ENCODE measurements at regions not wholly inside any gene's neighbourhood (a gene's known extent, or its start where the extent isn't known, plus 50 kb on each side); places are given as distances from the start of the nearest gene placed in this dataset.
A peak's percentile ranks its signal among the peaks of the same experiment; 100 is the strongest.
"Not testable (repeated sequence)": the region's sequence is repeated elsewhere in the genome, so short reads cannot be mapped to it uniquely, and the experiment has no call there.

DNA sequence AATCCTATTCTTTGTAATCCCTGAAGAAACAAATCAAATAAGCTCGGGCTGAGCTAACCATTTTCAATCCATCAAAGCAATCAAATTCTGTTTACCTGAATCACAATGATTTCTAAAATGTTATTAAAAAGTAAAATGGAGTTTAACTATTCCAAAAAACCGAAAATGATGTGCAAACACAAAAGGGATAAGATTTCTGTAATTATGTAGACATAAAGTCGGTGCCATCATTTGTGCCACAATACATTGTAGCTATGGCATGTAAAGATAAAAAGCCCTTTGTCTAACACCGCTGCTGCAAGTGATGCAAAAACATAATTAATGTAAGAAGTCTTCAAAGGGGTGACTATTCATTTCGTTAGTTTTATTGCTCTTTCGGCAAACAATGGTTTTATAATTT is 125.1 kb upstream of the FAM204A start:
- DNase-seq (ENCODE audit: low read depth), result no peak

GRCh38 chr10:118465300-118465874 is 123.3 kb upstream of the FAM204A start:
- DNase-seq (ENCODE audit: low read depth), result no peak

GRCh38 chr10:118463740-118464139 is 121.6 kb upstream of the FAM204A start:
- no peak for DNase-seq (ENCODE audit: low read depth)

DNA sequence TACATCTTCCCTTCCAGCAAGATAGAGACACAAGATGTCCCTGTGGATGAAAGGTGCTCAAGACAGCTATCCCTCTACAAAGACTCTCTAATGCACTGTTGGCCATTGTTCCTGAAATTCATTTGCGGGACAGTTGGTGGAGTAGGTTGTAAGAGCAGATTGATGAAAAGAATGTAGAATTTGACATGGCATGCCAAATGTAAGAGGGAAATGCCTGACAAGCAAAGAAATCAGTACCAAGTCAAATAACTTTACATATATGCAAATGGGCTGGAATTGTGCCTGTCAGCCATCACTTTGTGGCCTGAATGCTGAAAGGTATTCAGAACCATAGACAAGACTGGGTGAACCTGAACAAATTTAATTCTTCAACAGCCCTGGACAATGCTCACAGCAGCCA is 120.3 kb upstream of the FAM204A start:
- DNase-seq (ENCODE audit: low read depth), result no peak

- DNase-seq (ENCODE audit: low read depth), result peak; percentile 18
These were observed 117.6 kb upstream of the FAM204A start for GRCh38 chr10:118459642-118460193.

DNA sequence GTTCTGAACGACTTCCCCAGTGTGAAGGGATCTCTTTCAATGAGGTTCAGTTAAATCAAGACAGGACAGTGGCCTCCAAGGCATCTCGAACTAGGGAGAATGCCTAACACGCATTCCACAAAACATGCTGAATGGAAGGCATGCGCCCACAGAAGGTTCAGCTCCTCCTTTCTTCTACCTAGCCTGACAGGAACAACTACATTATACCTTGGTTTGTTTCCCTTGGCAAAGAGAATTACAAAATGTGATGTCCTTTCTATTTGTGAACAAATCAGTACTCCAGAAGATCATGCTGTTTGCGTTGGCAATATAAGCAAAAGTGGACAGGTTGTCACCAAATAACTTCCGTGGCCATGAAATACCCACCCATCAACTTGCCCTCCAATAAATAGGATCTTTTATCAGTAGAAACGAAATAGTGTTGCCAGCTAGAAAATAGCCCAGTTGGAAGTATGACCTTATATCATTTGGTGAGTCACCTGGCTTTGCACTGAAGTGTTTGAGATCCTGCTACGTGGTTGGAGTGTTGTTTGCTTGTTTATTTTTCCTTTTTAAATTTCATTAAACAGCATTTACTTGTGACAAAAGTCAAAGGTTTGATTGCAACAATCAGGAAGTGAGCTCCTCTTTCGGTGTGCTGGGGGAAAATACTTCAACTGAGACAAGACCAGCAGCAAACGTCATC is 117.0 kb upstream of the FAM204A start:
- no peak for DNase-seq (ENCODE audit: low read depth)

- no peak for DNase-seq (ENCODE audit: low read depth)
These were observed 115.8 kb upstream of the FAM204A start for GRCh38 chr10:118457824-118458428.

DNA sequence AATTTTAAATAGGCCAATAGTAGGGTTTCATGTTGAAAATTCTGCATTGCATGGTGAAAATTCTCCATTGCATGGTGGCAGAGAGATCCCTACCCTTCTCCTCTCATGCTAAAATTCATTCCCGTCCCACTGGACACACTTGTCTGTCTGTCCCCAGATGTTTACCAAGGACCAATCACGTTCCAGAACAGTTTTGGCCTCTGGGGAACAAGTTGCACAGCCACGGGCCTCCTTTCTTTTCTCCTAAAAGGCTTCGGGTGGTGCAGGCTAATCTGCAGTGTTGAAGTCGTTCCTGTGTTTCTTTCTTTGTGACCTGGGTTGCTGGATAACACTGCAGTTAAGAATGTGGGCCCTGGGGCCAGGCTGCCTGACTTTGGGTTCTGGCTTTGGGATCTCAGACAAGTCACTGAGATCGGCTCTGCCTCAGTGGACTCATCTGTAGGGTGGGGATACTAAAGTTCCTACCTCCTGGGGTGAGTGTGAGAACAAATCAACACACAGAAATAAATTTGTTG is 113.1 kb upstream of the FAM204A start:
- DNase-seq (ENCODE audit: low read depth), result no peak

DNA sequence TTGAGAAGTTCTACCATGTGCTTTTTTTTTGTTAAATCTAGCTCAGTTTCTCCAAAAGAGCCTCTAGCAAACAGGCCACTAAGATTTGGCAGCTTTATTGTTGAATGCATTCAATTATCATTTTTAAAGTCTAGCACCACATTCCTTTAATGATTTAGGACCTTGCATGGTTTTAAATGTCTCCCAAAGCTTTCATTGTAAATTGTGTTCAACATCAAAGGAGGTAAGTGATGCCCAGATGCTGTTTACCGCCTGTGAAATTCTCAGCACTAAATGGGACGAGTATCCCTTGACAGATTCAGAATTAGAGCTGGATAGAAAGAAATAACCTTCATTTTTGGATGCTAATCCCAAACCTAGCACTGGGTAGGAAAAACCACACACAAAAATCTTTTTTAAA is 112.1 kb upstream of the FAM204A start:
- no peak for DNase-seq (ENCODE audit: low read depth)

GRCh38 chr10:118452098-118452497 is 110.0 kb upstream of the FAM204A start:
- DNase-seq (ENCODE audit: low read depth), result no peak

GRCh38 chr10:118449521-118449920 is 107.4 kb upstream of the FAM204A start:
- DNase-seq (ENCODE audit: low read depth), result no peak

DNA sequence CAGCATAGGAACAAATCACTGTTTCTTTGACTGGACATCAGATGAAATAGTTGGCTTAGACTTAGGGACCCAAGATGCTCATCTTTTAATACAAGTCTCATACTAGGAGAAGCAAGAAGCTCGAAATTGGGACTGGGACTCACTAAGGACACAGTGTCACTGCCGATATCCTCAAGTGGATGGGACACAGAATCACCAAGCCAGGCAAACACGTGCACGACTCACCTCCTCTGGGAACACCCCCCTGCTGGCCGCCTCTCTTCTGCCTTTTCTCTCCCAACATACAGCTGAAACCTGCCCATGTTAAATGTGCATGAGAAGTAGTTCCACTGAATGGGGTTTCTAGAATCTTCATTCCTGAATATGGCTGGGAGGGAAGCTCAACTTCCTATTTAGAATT is 106.6 kb upstream of the FAM204A start:
- no peak for DNase-seq (ENCODE audit: low read depth)

DNA sequence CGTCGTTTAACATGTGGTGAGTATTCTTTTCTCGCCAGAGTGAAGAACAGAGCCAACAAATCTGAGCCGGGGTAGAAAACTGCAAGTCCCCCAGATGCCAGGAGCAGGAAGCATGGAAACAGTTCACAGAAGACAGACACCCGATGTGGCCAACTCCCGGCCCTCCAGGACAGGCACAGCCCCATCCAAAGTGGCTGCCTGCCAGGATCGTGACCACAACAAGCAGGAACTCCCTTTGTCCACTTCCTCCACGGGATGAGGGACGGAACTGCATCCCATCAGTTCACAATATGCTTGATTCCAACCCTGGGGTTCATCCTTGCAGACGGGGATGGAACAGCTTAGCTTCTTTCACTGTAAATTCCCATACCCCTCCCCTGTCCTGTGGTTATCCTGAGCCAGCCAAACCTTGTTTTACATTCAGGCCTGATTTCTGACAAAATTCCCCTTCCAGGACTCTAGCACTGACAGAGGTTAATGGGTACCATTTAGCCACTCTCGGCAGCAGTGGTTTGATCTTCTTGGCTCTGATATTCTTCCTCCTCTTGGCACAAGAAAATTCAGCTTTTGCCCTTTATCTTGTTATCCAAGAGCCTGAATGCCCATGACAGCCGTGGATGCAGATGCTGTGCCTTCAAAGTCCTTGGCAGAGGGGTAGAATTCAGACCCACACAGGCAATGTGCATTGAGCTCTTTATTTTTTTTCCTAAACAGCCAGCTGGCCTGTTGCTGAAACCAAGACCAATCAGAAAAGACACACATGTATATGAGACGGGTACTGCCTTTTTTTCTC is 105.5 kb upstream of the FAM204A start:
- DNase-seq (ENCODE audit: low read depth), result no peak

DNA sequence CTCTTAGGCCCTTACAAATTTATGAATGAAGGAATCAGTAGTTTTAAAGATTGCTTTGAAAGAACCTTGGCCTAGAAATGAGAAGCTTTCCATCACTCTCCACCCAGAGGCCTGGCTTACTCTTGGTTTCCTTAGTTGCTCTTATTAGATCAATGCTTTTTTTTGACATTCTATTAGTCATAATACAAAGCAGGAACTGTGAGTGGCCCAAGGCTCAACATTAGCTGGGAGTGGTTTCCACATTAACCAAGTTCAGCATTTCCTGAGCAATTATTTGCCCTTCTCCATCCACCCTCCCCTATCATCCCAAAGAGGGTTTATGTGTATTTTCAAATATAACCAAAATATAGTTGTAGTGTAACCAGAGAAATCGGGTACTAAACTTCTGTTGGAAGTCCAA is 103.4 kb upstream of the FAM204A start:
- no peak for DNase-seq (ENCODE audit: low read depth)

DNA sequence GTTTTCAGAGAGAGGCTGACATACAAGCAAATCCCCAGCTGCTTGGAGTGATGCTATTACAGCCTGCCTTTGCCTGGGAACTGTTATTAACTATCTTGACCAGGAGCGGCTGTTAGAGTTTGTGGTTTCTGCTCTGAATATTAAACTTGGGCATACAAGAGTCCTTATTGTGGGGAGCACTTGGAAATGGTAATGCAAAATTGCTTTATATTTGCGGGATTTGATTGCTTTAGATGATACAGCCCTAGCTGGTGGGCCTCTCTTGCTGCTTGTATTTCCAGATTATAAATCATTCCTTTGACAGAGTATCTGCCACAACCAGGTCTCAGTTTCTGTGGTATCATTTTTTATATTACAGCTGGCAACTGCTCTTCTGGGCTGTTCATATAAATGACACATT is 101.9 kb upstream of the FAM204A start:
- no peak for DNase-seq (ENCODE audit: low read depth)

DNA sequence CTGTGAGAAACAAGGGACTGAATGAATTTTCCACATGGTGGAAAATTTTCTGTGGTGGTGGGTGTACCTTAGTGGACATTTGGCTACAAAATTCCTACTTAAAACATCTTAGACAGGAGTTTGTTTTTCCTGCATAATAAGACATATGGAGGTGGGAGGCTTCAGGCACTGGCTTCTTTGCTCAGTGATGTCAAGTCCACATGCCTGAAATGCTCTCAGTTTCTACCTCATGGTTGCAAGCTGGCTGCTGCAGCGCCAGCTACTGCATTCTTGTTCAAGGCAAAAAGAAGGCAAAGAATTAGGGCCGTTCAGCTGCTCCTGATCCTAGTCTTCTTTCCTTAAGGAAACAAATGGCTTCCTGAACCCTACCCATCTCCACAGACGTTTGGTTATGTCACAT is 99.9 kb upstream of the FAM204A start:
- DNase-seq (ENCODE audit: low read depth), result no peak

- no peak for DNase-seq (ENCODE audit: low read depth)
These were observed 97.7 kb upstream of the FAM204A start for GRCh38 chr10:118439824-118440223.

- no peak for DNase-seq (ENCODE audit: low read depth)
These were observed 94.6 kb upstream of the FAM204A start for GRCh38 chr10:118436742-118437141.

DNA sequence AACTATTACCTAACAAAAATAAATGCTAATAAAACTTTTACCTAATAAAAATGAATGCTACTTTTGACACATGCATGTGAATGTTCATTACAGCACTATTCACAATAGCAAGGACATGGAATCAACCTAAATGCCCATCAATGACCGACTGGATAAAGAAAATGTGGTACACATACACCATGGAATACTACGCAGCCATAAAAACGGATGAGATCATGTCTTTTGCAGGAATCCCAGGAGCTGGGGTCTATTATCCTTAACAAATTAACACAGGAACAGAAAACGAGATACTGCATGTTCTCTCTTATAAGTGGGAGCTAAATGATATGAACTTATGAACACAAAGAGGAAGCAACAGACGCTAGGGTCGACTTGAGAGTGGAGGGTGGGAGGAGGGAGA is 88.1 kb upstream of the FAM204A start:
- DNase-seq (ENCODE audit: low read depth), result no peak

DNA sequence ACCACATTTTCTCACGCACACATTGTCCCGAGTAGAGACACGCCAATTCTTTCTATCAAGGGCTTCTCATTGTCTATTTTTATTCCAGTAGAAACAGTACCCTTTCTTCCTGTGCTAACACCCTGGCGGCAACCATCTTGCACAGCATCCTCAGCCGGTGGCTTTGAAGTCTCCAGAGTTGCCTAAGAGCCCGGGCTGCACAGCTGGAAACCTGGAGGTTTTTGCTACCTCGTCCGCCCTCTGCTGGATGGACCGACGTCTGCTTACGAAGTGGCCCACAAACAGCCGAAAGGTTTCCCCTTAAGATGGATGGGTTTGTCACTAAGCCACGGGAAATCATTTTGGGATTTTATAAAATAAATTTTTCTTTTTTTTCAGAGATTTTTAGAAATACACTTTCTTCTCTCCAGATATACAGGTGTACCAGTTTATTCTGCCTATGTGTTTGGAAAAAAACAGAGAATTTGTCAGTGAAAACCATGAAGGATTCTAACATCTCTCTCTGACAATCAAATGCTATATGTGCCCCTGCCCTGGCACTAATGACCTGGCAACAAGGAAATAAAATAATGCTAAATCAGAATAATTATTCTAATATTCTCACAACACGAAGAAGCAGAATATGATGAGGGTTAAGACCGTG is 81.8 kb upstream of the FAM204A start:
- DNase-seq (ENCODE audit: low read depth), result peak; percentile 26

DNA sequence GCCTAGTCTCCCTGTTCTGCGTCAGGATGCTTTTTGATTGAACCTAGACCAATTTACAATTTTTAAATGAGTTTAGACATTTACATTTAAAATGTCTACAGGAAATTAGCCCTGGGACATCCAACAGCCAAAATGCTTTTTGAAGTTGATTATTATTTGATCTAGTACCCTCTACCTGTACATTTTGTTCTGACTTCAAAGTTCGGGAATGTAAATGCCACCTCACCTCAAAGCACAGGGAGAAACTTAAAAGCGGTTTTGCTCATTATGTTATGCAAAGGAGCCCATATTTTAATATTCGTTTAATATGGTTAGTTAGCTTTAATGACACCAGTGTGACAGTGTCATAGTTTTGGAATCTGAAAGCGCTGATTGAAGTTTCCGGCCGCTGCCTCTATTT is 80.1 kb upstream of the FAM204A start:
- DNase-seq (ENCODE audit: low read depth), result no peak

DNA sequence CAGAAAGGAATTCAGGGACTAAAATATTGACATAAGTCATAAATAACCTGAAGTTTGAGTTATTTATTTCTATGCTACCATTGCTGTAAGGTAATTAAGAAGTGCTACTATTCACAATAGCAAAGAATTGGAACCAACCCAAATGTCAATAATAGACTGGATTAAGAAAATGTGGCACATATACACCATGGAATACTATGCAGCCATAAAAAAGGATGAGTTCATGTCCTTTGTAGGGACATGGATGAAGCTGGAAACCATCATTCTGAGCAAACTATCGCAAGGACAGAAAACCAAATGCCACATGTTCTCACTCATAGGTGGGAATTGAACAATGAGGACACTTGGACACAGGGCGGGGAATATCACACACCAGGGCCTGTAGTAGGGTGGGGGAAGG is 77.9 kb upstream of the FAM204A start:
- DNase-seq (ENCODE audit: low read depth), result not testable (repeated sequence)
